IMR-90 (cell line): ENCODE measurements at regions not wholly inside any gene's neighbourhood (a gene's known extent, or its start where the extent isn't known, plus 50 kb on each side); places are given as distances from the start of the nearest gene placed in this dataset.

Source experiments
- ATAC-seq: fragments of 200-7000 bp; cut with Tn5 transposase; 2 replicates; pipeline ENCODE4 v1.9.1; 2020; ENCODE audit warnings: low read depth, mild to moderate bottlenecking, moderate library complexity
- BruUV-seq: library from RNA; stranded (reverse); fragments of 400-500 nt; replicated peaks from 2 replicates; lab custom pipeline; 2021; lab: Mats Ljungman, UMichigan
- CTCF ChIA-PET: fragments of 300-600 bp; formaldehyde crosslinking; extraction: SDS; loops from one replicate; lab custom pipeline; 2021; ENCODE audit warnings: antibody characterized with exemption; lab: Yijun Ruan, JAX
- POLR2A ChIA-PET: fragments of 300-600 bp; sonication (Branson Sonifier 250); formaldehyde crosslinking; loops from one replicate; lab custom pipeline; 2022; ENCODE audit warnings: antibody characterized with exemption; ENCODE audit not compliant: unreplicated experiment; lab: Charles Lee
- DNase-seq: peaks from one replicate; pipeline ENCODE4 v3.0.0; 2013
- H2AFZ ChIP-seq: replicated peaks from 2 replicates; pipeline ENCODE3; 2013; ENCODE audit warnings: low read length, mild to moderate bottlenecking; ENCODE audit not compliant: poor library complexity
- H2AK5ac ChIP-seq: 2 replicates; pipeline ENCODE4 v1.6.1; 2013; ENCODE audit warnings: low read depth, low read length, inconsistent platforms
- H2AK9ac ChIP-seq: replicated peaks from 2 replicates; pipeline ENCODE3; 2013; ENCODE audit warnings: mild to moderate bottlenecking, low read depth, low read length, moderate library complexity; ENCODE audit not compliant: poor library complexity
- H2BK120ac ChIP-seq: 2 replicates; pipeline ENCODE4 v1.6.1; 2013; ENCODE audit warnings: low read depth, low read length, inconsistent platforms
- H2BK15ac ChIP-seq: 3 replicates; pipeline ENCODE4 v1.6.1; 2013; ENCODE audit warnings: low read depth, low read length, inconsistent platforms
- H2BK20ac ChIP-seq: 2 replicates; pipeline ENCODE4 v1.6.1; 2013; ENCODE audit warnings: low read depth, mild to moderate bottlenecking, inconsistent platforms, low read length, moderate library complexity
- H2BK5ac ChIP-seq: 2 replicates; pipeline ENCODE4 v1.6.1; 2013; ENCODE audit warnings: mild to moderate bottlenecking, low read depth, low read length, inconsistent platforms; ENCODE audit not compliant: poor library complexity, severe bottlenecking
- H3K14ac ChIP-seq: replicated peaks from 2 replicates; pipeline ENCODE4 v1.6.1; 2013; ENCODE audit warnings: low read depth, low read length, inconsistent platforms
- H3K18ac ChIP-seq: 2 replicates; pipeline ENCODE4 v1.6.1; 2013; ENCODE audit warnings: low read depth, low read length, control low read depth
- H3K23ac ChIP-seq: 2 replicates; pipeline ENCODE4 v1.6.1; 2013; ENCODE audit warnings: low read depth, low read length, inconsistent platforms
- H3K27ac ChIP-seq: 2 replicates; pipeline ENCODE4 v1.5.1; 2013; ENCODE audit warnings: mild to moderate bottlenecking, control low read depth, low read length; ENCODE audit not compliant: insufficient read depth
- H3K27me3 ChIP-seq: 2 replicates; pipeline ENCODE4 v1.6.1; 2013; ENCODE audit warnings: low read length; ENCODE audit not compliant: control insufficient read depth, insufficient read depth
- H3K36me3 ChIP-seq: 2 replicates; pipeline ENCODE4 v1.6.1; 2013; ENCODE audit warnings: low read length, mixed read lengths; ENCODE audit not compliant: control insufficient read depth, insufficient read depth
- H3K4ac ChIP-seq: 2 replicates; pipeline ENCODE4 v1.6.1; 2013; ENCODE audit warnings: low read depth, low read length, inconsistent platforms
- H3K4me1 ChIP-seq: 2 replicates; pipeline ENCODE4 v1.6.1; 2013; ENCODE audit warnings: low read length, mixed read lengths; ENCODE audit not compliant: control insufficient read depth, insufficient read depth
- H3K4me2 ChIP-seq: 2 replicates; pipeline ENCODE4 v1.6.1; 2013; ENCODE audit warnings: low read depth, mild to moderate bottlenecking, control low read depth, low read length, moderate library complexity
- H3K4me3 ChIP-seq: 2 replicates; pipeline ENCODE4 v1.5.1; 2013; ENCODE audit warnings: low read depth, mild to moderate bottlenecking, control low read depth, low read length, moderate library complexity; ENCODE audit not compliant: insufficient read depth
- H3K56ac ChIP-seq: 2 replicates; pipeline ENCODE4 v1.6.1; 2013; ENCODE audit warnings: low read length, inconsistent platforms; ENCODE audit not compliant: insufficient read depth; ENCODE audit errors: extremely low read depth
- H3K79me1 ChIP-seq, 2 experiments: 2 replicates each; pipeline ENCODE4 v1.6.1; 2013; ENCODE audit warnings: low read length in 2 of 2, inconsistent platforms in 1 of 2, low read depth in 1 of 2
- H3K9ac ChIP-seq: 2 replicates; pipeline ENCODE4 v1.6.1; 2013; ENCODE audit warnings: low read depth, low read length, control low read depth
- H3K9me1 ChIP-seq: 2 replicates; pipeline ENCODE4 v1.6.1; 2013; ENCODE audit warnings: low read length, inconsistent platforms; ENCODE audit not compliant: insufficient read depth
- H3K9me3 ChIP-seq: 2 replicates; pipeline ENCODE4 v1.6.1; 2013; ENCODE audit warnings: low read length; ENCODE audit not compliant: control insufficient read depth, insufficient read depth
- H4K20me1 ChIP-seq: 2 replicates; pipeline ENCODE4 v1.6.1; 2013; ENCODE audit warnings: low read length, inconsistent platforms; ENCODE audit not compliant: insufficient read depth
- H4K5ac ChIP-seq: 2 replicates; pipeline ENCODE4 v1.6.1; 2013; ENCODE audit warnings: mild to moderate bottlenecking, low read depth, low read length, control low read depth
- H4K8ac ChIP-seq, 2 experiments: 2 replicates each; pipeline ENCODE4 v1.6.1; 2013; ENCODE audit warnings: low read depth in 2 of 2, low read length in 2 of 2, control low read depth in 1 of 2, inconsistent platforms in 1 of 2
- H4K91ac ChIP-seq: 2 replicates; pipeline ENCODE4 v1.6.1; 2013; ENCODE audit warnings: low read depth, low read length, inconsistent platforms; ENCODE audit not compliant: insufficient read depth
- CHD1 ChIP-seq: IDR thresholded peaks from 2 replicates; pipeline ENCODE4 v1.6.1; 2012; ENCODE audit warnings: low read depth, low read length, improper control_type of control experiment
- FOS ChIP-seq: fragments of 150-350 bp; IDR thresholded peaks from 2 replicates; pipeline ENCODE4 v1.6.1; 2016; ENCODE audit warnings: low read depth, low read length
- MAFK ChIP-seq: IDR thresholded peaks from 2 replicates; pipeline ENCODE4 v1.6.1; 2012; ENCODE audit warnings: low read depth, low read length, improper control_type of control experiment
- POLR2A ChIP-seq: IDR thresholded peaks from 2 replicates; pipeline ENCODE4 v1.6.1; 2012; ENCODE audit warnings: mild to moderate bottlenecking, low read depth, low read length
- RFX5 ChIP-seq: IDR thresholded peaks from 2 replicates; pipeline ENCODE4 v1.8.0; 2012; ENCODE audit warnings: low read depth, mild to moderate bottlenecking, low read length, moderate library complexity
- WGBS, 2 experiments: methylation state at CpG; one replicate each; pipeline versions ENCODE4 v1.1.5 to v1.1.7; 2013; ENCODE audit warnings: missing lambda C conversion rate in 2 of 2; ENCODE audit not compliant: insufficient read length in 1 of 2; ENCODE audit errors: extremely low coverage in 2 of 2; 5-methylcytosine and 5-hydroxymethylcytosine counted together
- dilution Hi-C: fragments of 300-500 bp; cut with HindIII; formaldehyde crosslinking; loops from one replicate; pipeline ENCODE4 v1.14.3; 2018; ENCODE audit warnings: low sequenced_read_pairs; ENCODE audit not compliant: unreplicated experiment
- in situ Hi-C: fragments of 300-500 bp; cut with MboI; formaldehyde crosslinking; loops from 3 replicates; pipeline ENCODE4 v1.14.3; 2019; ENCODE audit warnings: low sequenced_read_pairs, inconsistent platforms, mixed read lengths
- intact Hi-C: fragments of 100-400 bp; cut with micrococcal nuclease; formaldehyde crosslinking; loops from 2 replicates; pipeline ENCODE4 v1.10.0; 2022
- TF ChIP-seq, protein P1 (sequence below): fragments of 150-350 bp; IDR thresholded peaks from 2 replicates; pipeline ENCODE4 v1.6.1; 2016; ENCODE audit warnings: low read depth, mild to moderate bottlenecking, low read length, moderate library complexity, borderline replicate concordance
- TF ChIP-seq, protein P2 (sequence below): fragments of 150-350 bp; IDR thresholded peaks from 2 replicates; pipeline ENCODE4 v1.6.1; 2017; ENCODE audit warnings: mild to moderate bottlenecking, antibody characterized with exemption, low read length, low read depth

DNA sequence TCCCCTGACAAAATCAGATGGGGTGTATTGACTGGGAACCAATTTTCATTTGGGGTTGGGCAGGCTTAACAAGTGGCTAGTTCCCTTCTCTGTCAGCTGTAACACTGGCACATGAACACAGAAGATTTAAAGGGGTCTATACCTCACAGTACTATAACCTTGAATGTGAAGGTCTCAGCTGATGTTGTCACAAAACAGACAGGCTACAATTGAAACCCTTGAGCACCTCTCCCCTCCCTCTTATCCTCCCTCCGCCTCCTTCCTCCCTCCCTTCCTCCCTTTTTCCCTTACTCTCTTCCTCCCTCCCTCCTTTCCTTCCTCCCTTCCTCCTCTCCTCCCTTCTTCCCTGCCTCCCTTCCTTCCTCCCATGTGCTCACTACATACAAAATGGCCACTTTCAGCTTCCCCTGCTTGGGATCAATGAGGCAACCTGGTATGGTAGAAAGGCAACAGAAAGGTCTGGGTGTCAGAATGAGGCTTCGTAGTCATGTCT is 262.4 kb downstream of the TTC6 start:
- CTCF ChIA-PET: no interaction called here
- H2BK120ac ChIP-seq: no peak overlapping the region

More for the DNA sequence above, 262.4 kb downstream of the TTC6 start:
- H3K4me2 ChIP-seq: no peak overlapping the region
- H2BK20ac ChIP-seq: no peak overlapping the region
- H4K20me1 ChIP-seq: no peaks in the 10 kb centered on the region
- intact Hi-C loops: no loop called here
- dilution Hi-C loops: no loop called here
- H3K14ac ChIP-seq: no peak overlapping the region
- DNase-seq (no peak), ATAC-seq (no peak)
- no peak overlapping the region for H4K5ac ChIP-seq
- in situ Hi-C loops: no loop called here
- H2AFZ ChIP-seq: no peak overlapping the region
- no peak overlapping the region for H3K4me3 ChIP-seq
- H3K79me1 ChIP-seq: no peaks in the 10 kb centered on the region
- H3K27me3 ChIP-seq: no peaks in the 10 kb centered on the region
- no peak overlapping the region for H3K23ac ChIP-seq
- H3K9ac ChIP-seq: no peak overlapping the region
- H4K91ac ChIP-seq: no peak overlapping the region
- H4K8ac ChIP-seq: no peak overlapping the region
- no peaks in the 10 kb centered on the region for H3K9me1 ChIP-seq
- H2AK9ac ChIP-seq: no peak overlapping the region
- no peaks in the 10 kb centered on the region for H3K9me3 ChIP-seq
- no peak overlapping the region for H3K27ac ChIP-seq
- H3K36me3 ChIP-seq: no peaks in the 10 kb centered on the region
- H3K18ac ChIP-seq: no peak overlapping the region
- TF ChIP-seq CHD1 (no peak), FOS (no peak), MAFK (no peak), RFX5 (no peak), POLR2A (no peak)
- TF ChIP-seq, protein P1, sequence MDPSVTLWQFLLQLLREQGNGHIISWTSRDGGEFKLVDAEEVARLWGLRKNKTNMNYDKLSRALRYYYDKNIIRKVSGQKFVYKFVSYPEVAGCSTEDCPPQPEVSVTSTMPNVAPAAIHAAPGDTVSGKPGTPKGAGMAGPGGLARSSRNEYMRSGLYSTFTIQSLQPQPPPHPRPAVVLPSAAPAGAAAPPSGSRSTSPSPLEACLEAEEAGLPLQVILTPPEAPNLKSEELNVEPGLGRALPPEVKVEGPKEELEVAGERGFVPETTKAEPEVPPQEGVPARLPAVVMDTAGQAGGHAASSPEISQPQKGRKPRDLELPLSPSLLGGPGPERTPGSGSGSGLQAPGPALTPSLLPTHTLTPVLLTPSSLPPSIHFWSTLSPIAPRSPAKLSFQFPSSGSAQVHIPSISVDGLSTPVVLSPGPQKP: no peak
- TF ChIP-seq, protein P2, sequence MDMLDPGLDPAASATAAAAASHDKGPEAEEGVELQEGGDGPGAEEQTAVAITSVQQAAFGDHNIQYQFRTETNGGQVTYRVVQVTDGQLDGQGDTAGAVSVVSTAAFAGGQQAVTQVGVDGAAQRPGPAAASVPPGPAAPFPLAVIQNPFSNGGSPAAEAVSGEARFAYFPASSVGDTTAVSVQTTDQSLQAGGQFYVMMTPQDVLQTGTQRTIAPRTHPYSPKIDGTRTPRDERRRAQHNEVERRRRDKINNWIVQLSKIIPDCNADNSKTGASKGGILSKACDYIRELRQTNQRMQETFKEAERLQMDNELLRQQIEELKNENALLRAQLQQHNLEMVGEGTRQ: no peak
- no peaks in the 10 kb centered on the region for H3K4me1 ChIP-seq
- no CpG with 5 or more reads among the region's 2 CpGs for WGBS, 2 experiments
- no peak overlapping the region for H2BK15ac ChIP-seq
- no TSS peak for BruUV-seq
- H3K56ac ChIP-seq: no peak overlapping the region
- no peak overlapping the region for H2BK5ac ChIP-seq
- no peak overlapping the region for H2AK5ac ChIP-seq
- POLR2A ChIA-PET: no interaction called here
- H3K4ac ChIP-seq: no peak overlapping the region
